Endothelial cell of umbilical vein (primary cell): ENCODE measurements at regions not wholly inside any gene's neighbourhood (a gene's known extent, or its start where the extent isn't known, plus 50 kb on each side); places are given as distances from the start of the nearest gene placed in this dataset.

Experiments used
- BruUV-seq: library from RNA; stranded (reverse); fragments of 400-500 nt; replicated peaks from 2 replicates; lab custom pipeline; 2021; lab: Mats Ljungman, UMichigan
- CTCF ChIA-PET: fragments of 300-600, 350-600 bp; sonication (Branson Sonifier 250); formaldehyde crosslinking; loops from one replicate; lab custom pipeline; 2021; ENCODE audit warnings: antibody characterized with exemption, inconsistent platforms; lab: Charles Lee
- POLR2A ChIA-PET: fragments of 300-600, 350-600 bp; sonication (Branson Sonifier 250); formaldehyde crosslinking; loops from one replicate; lab custom pipeline; 2021; ENCODE audit warnings: antibody characterized with exemption, inconsistent platforms; lab: Charles Lee
- DNase-seq: peaks from one replicate; pipeline ENCODE4 v3.0.0-alpha.2; 2011; ENCODE audit warnings: low read depth, low spot score
- FAIRE-seq: peaks from 2 replicates; lab custom pipeline; 2011; peaks lifted over from hg19 to GRCh38; lab: Jason Lieb, UNC
- H2AFZ ChIP-seq: 2 replicates; pipeline ENCODE4 v1.6.0; 2012; ENCODE audit warnings: low read depth, low read length, control low read depth, inconsistent platforms
- H3K27ac ChIP-seq: 2 replicates; pipeline ENCODE4 v1.5.1; 2011; ENCODE audit warnings: low read depth, mild to moderate bottlenecking, control low read depth, low read length, moderate library complexity; ENCODE audit not compliant: insufficient read depth
- H3K27me3 ChIP-seq, 2 experiments: 2 replicates each; pipeline versions ENCODE4 v1.6.0 to v1.6.1; 2011; ENCODE audit warnings: low read length in 2 of 2, mixed read lengths in 1 of 2; ENCODE audit not compliant: control insufficient read depth in 2 of 2, insufficient read depth in 2 of 2
- H3K36me3 ChIP-seq, 2 experiments: 2 replicates in 1 of 2; 3 replicates in 1 of 2; pipeline ENCODE4 v1.5.1; 2011; ENCODE audit warnings: low read length in 2 of 2, mild to moderate bottlenecking in 1 of 2, moderate library complexity in 1 of 2; ENCODE audit not compliant: control insufficient read depth in 2 of 2, insufficient read depth in 2 of 2; ENCODE audit errors: extremely low read depth in 1 of 2
- H3K4me1 ChIP-seq: 3 replicates; pipeline ENCODE4 v1.5.1; 2011; ENCODE audit warnings: mild to moderate bottlenecking, low read length; ENCODE audit not compliant: control insufficient read depth, insufficient read depth; ENCODE audit errors: extremely low read depth
- H3K4me2 ChIP-seq: 2 replicates; pipeline ENCODE4 v1.6.1; 2011; ENCODE audit warnings: low read length, control low read depth, mixed read lengths; ENCODE audit not compliant: insufficient read depth
- H3K4me3 ChIP-seq, 3 experiments: fragments of 200-600 bp in 1 of 3; sonication (generic), shearing (Covaris generic) in 1 of 3; replicated peaks in 1 of 3; 2 replicates each; pipeline ENCODE4 v1.5.1; 2011 to 2016; ENCODE audit warnings: control low read depth in 3 of 3, low read length in 3 of 3, mild to moderate bottlenecking in 2 of 3, inconsistent platforms in 1 of 3, low read depth in 1 of 3, moderate library complexity in 1 of 3; ENCODE audit not compliant: insufficient read depth in 1 of 3
- H3K79me2 ChIP-seq: 2 replicates; pipeline ENCODE4 v1.6.0; 2012; ENCODE audit warnings: low read length, inconsistent platforms; ENCODE audit not compliant: control insufficient read depth, insufficient read depth
- H3K9ac ChIP-seq: replicated peaks from 2 replicates; pipeline ENCODE3; 2011; ENCODE audit warnings: low read length, control low read depth; ENCODE audit not compliant: insufficient read depth; ENCODE audit errors: extremely low read depth
- H3K9me1 ChIP-seq: replicated peaks from 3 replicates; pipeline ENCODE4 v1.6.0; 2011; ENCODE audit warnings: mild to moderate bottlenecking, low read length; ENCODE audit not compliant: control insufficient read depth, insufficient read depth; ENCODE audit errors: extremely low read depth
- H3K9me3 ChIP-seq: replicated peaks from 2 replicates; pipeline ENCODE4 v1.5.1; 2012; ENCODE audit warnings: low read length, inconsistent platforms; ENCODE audit not compliant: control insufficient read depth, insufficient read depth
- H4K20me1 ChIP-seq: replicated peaks from 2 replicates; pipeline ENCODE3; 2011; ENCODE audit warnings: mild to moderate bottlenecking, low read length; ENCODE audit not compliant: control insufficient read depth, insufficient read depth; ENCODE audit errors: extremely low read depth
- CTCF ChIP-seq, 2 donors: IDR thresholded peaks; 1 replicate in 1 of 2; 2 replicates in 1 of 2; pipeline ENCODE4 v1.5.1; 2011; ENCODE audit warnings: low read length in 2 of 2, mild to moderate bottlenecking in 2 of 2, moderate library complexity in 2 of 2, control low read depth in 1 of 2, inconsistent platforms in 1 of 2, low read depth in 1 of 2; ENCODE audit not compliant: insufficient read depth in 1 of 2; ENCODE audit errors: extremely low read depth in 1 of 2
- EZH2 ChIP-seq: IDR thresholded peaks from 2 replicates; pipeline ENCODE4 v1.6.1; 2012; ENCODE audit warnings: borderline replicate concordance, low read depth, mild to moderate bottlenecking, moderate library complexity, low read length, inconsistent platforms; ENCODE audit not compliant: severe bottlenecking
- FOS ChIP-seq: IDR thresholded peaks from 2 replicates; pipeline ENCODE4 v1.6.1; 2011; ENCODE audit warnings: mild to moderate bottlenecking, low read length, moderate library complexity, borderline replicate concordance; ENCODE audit not compliant: insufficient read depth
- GATA2 ChIP-seq: IDR thresholded peaks from 2 replicates; pipeline ENCODE4 v1.7.0; 2011; ENCODE audit warnings: low read depth, mild to moderate bottlenecking, moderate library complexity, mixed read lengths, low read length; ENCODE audit not compliant: insufficient read length, insufficient read depth
- JUN ChIP-seq: IDR thresholded peaks from 2 replicates; pipeline ENCODE4 v1.6.1; 2011; ENCODE audit warnings: borderline replicate concordance, low read depth; ENCODE audit not compliant: insufficient read length, insufficient read depth
- MAX ChIP-seq: IDR thresholded peaks from 2 replicates; pipeline ENCODE4 v1.6.1; 2011; ENCODE audit not compliant: insufficient read depth, insufficient read length
- MYC ChIP-seq: IDR thresholded peaks from one replicate; pipeline ENCODE4 v1.6.1; 2011; ENCODE audit warnings: mild to moderate bottlenecking, low read depth, low read length
- POLR2A ChIP-seq: IDR thresholded peaks from 2 replicates; pipeline ENCODE4 v1.6.1; 2012; ENCODE audit warnings: low read depth, mild to moderate bottlenecking, control low read depth, low read length
- POLR2AphosphoS5 ChIP-seq: IDR thresholded peaks from 2 replicates; pipeline ENCODE4 v1.6.1; 2012; ENCODE audit warnings: low read depth, mild to moderate bottlenecking, control low read depth, low read length, moderate library complexity; ENCODE audit not compliant: insufficient read depth
- dilution Hi-C: fragments of 300-500 bp; cut with MboI; formaldehyde crosslinking; loops from one replicate; pipeline ENCODE4 v1.15.0; 2019; ENCODE audit warnings: low sequenced_read_pairs; ENCODE audit not compliant: extremely low pct_ligation_motif_present
- intact Hi-C: fragments of 100-400 bp; cut with micrococcal nuclease; formaldehyde crosslinking; loops from one replicate; pipeline ENCODE4 v1.10.0; 2022

- intact Hi-C loops (no loop called here), dilution Hi-C loops (no loop called here)
- TF ChIP-seq MAX (no peak), JUN (no peak), POLR2A (no peak), MYC (no peak), FOS (no peak), POLR2AphosphoS5 (no peak), EZH2 (no peak), CTCF (IDR thresholded peaks at IDR 0.05; ENCODE audit: extremely low read depth in 1 of 2, insufficient read depth in 1 of 2, low read depth in 1 of 2, low read length in 2 of 2) (no peak), GATA2 (no peak)
- H3K27ac ChIP-seq, result no peak overlapping the region
- no peak overlapping the region for H2AFZ ChIP-seq
- no peaks in the 10 kb centered on the region for H3K27me3 ChIP-seq
- no peaks in the 10 kb centered on the region for H3K9me1 ChIP-seq
- H3K9me3 ChIP-seq, result no peaks in the 10 kb centered on the region
- no peaks in the 10 kb centered on the region for H4K20me1 ChIP-seq
- ChIA-PET POLR2A (no interaction called here), CTCF (no interaction called here)
- FAIRE-seq, result no peak
- BruUV-seq, result no TSS peak
- no peak overlapping the region for H3K4me3 ChIP-seq
- H3K79me2 ChIP-seq, result no peaks in the 10 kb centered on the region
- no peak overlapping the region for H3K9ac ChIP-seq
- H3K4me2 ChIP-seq, result no peak overlapping the region
- H3K36me3 ChIP-seq, result no peaks in the 10 kb centered on the region
- DNase-seq, result no peak
- H3K4me1 ChIP-seq, result no peaks in the 10 kb centered on the region
These were observed 182.5 kb upstream of the OSR1 start for GRCh38 chr2:19540739-19541525.
